Activated effector memory CD4-positive, alpha-beta T cell treated with Interleukin-2 at 50 U/mL for 16 hours (primary cell): ENCODE measurements at regions not wholly inside any gene's neighbourhood (a gene's known extent, or its start where the extent isn't known, plus 50 kb on each side); places are given as distances from the start of the nearest gene placed in this dataset.
"Not testable (repeated sequence)": the region's sequence is repeated elsewhere in the genome, so short reads cannot be mapped to it uniquely, and the experiment has no call there.

Experiments
- DNase-seq: peaks from one replicate; pipeline ENCODE4 v3.0.0-alpha.2; 2020

- DNase-seq: no peak
These were observed 381.8 kb downstream of the TCERG1L start for GRCh38 chr10:130929422-130930325.

GRCh38 chr10:130930821-130931220 is 380.7 kb downstream of the TCERG1L start:
- DNase-seq: no peak

GRCh38 chr10:130931256-130931655 is 380.3 kb downstream of the TCERG1L start:
- DNase-seq: no peak

- DNase-seq: no peak
These were observed 379.1 kb downstream of the TCERG1L start for GRCh38 chr10:130932326-130933007.

GRCh38 chr10:130933008-130933390 is 378.5 kb downstream of the TCERG1L start:
- no peak for DNase-seq

- DNase-seq: no peak
These were observed 377.0 kb downstream of the TCERG1L start for GRCh38 chr10:130934293-130935127.

- no peak for DNase-seq
These were observed 376.4 kb downstream of the TCERG1L start for GRCh38 chr10:130935128-130935439.

- DNase-seq: no peak
These were observed 375.5 kb downstream of the TCERG1L start for GRCh38 chr10:130935897-130936550.

GRCh38 chr10:130936851-130937250 is 374.7 kb downstream of the TCERG1L start:
- DNase-seq: no peak

GRCh38 chr10:130938051-130938450 is 373.5 kb downstream of the TCERG1L start:
- no peak for DNase-seq

- not testable (repeated sequence) for DNase-seq
These were observed 372.6 kb downstream of the TCERG1L start for GRCh38 chr10:130938891-130939290.

- no peak for DNase-seq
These were observed 369.6 kb downstream of the TCERG1L start for GRCh38 chr10:130941886-130942285.

GRCh38 chr10:130952086-130952485 is 359.4 kb downstream of the TCERG1L start:
- DNase-seq: no peak

GRCh38 chr10:130954326-130954905 is 357.1 kb downstream of the TCERG1L start:
- DNase-seq: no peak

GRCh38 chr10:130956251-130956650 is 355.3 kb downstream of the TCERG1L start:
- DNase-seq: no peak

- no peak for DNase-seq
These were observed 354.1 kb downstream of the TCERG1L start for GRCh38 chr10:130957423-130957822.

GRCh38 chr10:130958003-130958402 is 353.5 kb downstream of the TCERG1L start:
- DNase-seq: no peak

- DNase-seq: no peak
These were observed 352.4 kb downstream of the TCERG1L start for GRCh38 chr10:130958981-130959751.

GRCh38 chr10:130959752-130960195 is 351.7 kb downstream of the TCERG1L start:
- DNase-seq: no peak

GRCh38 chr10:130960531-130960930 is 351.0 kb downstream of the TCERG1L start:
- no peak for DNase-seq

GRCh38 chr10:130961506-130962239 is 349.8 kb downstream of the TCERG1L start:
- no peak for DNase-seq
